WTC11 (cell line): ENCODE measurements at regions not wholly inside any gene's neighbourhood (a gene's known extent, or its start where the extent isn't known, plus 50 kb on each side); places are given as distances from the start of the nearest gene placed in this dataset.

Experiments used
- ATAC-seq: fragments of 200-7000 bp; cut with Tn5 transposase; 2 replicates; pipeline ENCODE4 v1.10.0; 2021; ENCODE audit warnings: mild to moderate bottlenecking, moderate library complexity
- CTCF ChIA-PET: fragments of 300-600 bp; sonication (Branson Sonifier 250); formaldehyde crosslinking; loops from one replicate; lab custom pipeline; 2021; ENCODE audit warnings: antibody characterized with exemption; lab: Charles Lee
- POLR2A ChIA-PET: fragments of 350-600 bp; sonication (Branson Sonifier 250); formaldehyde crosslinking; loops from one replicate; lab custom pipeline; 2021; ENCODE audit warnings: antibody characterized with exemption; lab: Charles Lee
- DNase-seq: peaks from one replicate; pipeline ENCODE4 v3.0.0; 2021; ENCODE audit warnings: low spot score
- H3K27ac Mint-ChIP-seq: 2 replicates; pipeline ENCODE4 v1.8.0; 2021; ENCODE audit warnings: mixed read lengths
- H3K27me3 Mint-ChIP-seq: 2 replicates; pipeline ENCODE4 v1.8.0; 2021; ENCODE audit warnings: low read depth, mild to moderate bottlenecking, moderate library complexity, mixed read lengths
- H3K36me3 Mint-ChIP-seq: 2 replicates; pipeline ENCODE4 v1.8.0; 2021; ENCODE audit warnings: mixed read lengths
- H3K4me1 Mint-ChIP-seq: 2 replicates; pipeline ENCODE4 v1.8.0; 2022; ENCODE audit warnings: mixed read lengths
- H3K4me3 Mint-ChIP-seq: 2 replicates; pipeline ENCODE4 v1.8.0; 2021; ENCODE audit warnings: mild to moderate bottlenecking, moderate library complexity, mixed read lengths
- H3K9me3 Mint-ChIP-seq: 2 replicates; pipeline ENCODE4 v1.8.0; 2021; ENCODE audit warnings: mixed read lengths
- ARID4B ChIP-seq: sonication (generic); formaldehyde crosslinking; IDR thresholded peaks from 2 replicates; pipeline ENCODE4 v1.8.0; 2023; ENCODE audit warnings: missing genetic modification reagents, mild to moderate bottlenecking, borderline replicate concordance
- CREB1 ChIP-seq: sonication (generic); formaldehyde crosslinking; IDR thresholded peaks from 2 replicates; pipeline ENCODE4 v1.8.0; 2023; ENCODE audit warnings: mild to moderate bottlenecking, missing genetic modification reagents
- CREM ChIP-seq: sonication (generic); formaldehyde crosslinking; IDR thresholded peaks from 2 replicates; pipeline ENCODE4 v1.8.1; 2022; ENCODE audit warnings: mild to moderate bottlenecking, missing genetic modification reagents, moderate library complexity
- ELF4 ChIP-seq: sonication (generic); formaldehyde crosslinking; IDR thresholded peaks from 2 replicates; pipeline ENCODE4 v1.8.1; 2022; ENCODE audit warnings: low read depth, mild to moderate bottlenecking, moderate library complexity, missing genetic modification reagents
- FOXJ3 ChIP-seq: sonication (generic); formaldehyde crosslinking; IDR thresholded peaks from 2 replicates; pipeline ENCODE4 v1.9.0; 2021; ENCODE audit warnings: missing genetic modification reagents, mild to moderate bottlenecking, borderline replicate concordance
- IRF2 ChIP-seq: sonication (generic); formaldehyde crosslinking; IDR thresholded peaks from 2 replicates; pipeline ENCODE4 v1.8.0; 2022; ENCODE audit warnings: low read depth, missing genetic modification reagents, borderline replicate concordance
- PRRX2 ChIP-seq: fragments of 250-450 bp; sonication (Bioruptor Pico); IDR thresholded peaks from 2 replicates; pipeline ENCODE4 v1.8.0; 2021; ENCODE audit warnings: mild to moderate bottlenecking
- SMAD3 ChIP-seq: sonication (generic); formaldehyde crosslinking; IDR thresholded peaks from 2 replicates; pipeline ENCODE4 v1.8.0; 2022; ENCODE audit warnings: missing genetic modification reagents, mild to moderate bottlenecking, borderline replicate concordance
- SMAD4 ChIP-seq: sonication (generic); formaldehyde crosslinking; IDR thresholded peaks from 2 replicates; pipeline ENCODE4 v1.8.0; 2022; ENCODE audit warnings: mild to moderate bottlenecking, missing genetic modification reagents
- SOX15 ChIP-seq: fragments of 250-450 bp; sonication (Bioruptor Pico); IDR thresholded peaks from 2 replicates; pipeline ENCODE4 v1.9.0; 2021; ENCODE audit warnings: mild to moderate bottlenecking
- TEAD1 ChIP-seq: sonication (generic); formaldehyde crosslinking; IDR thresholded peaks from 2 replicates; pipeline ENCODE4 v1.8.0; 2022; ENCODE audit warnings: mild to moderate bottlenecking, missing genetic modification reagents
- TP53 ChIP-seq: sonication (generic); formaldehyde crosslinking; IDR thresholded peaks from 2 replicates; pipeline ENCODE4 v1.8.1; 2023; ENCODE audit warnings: mild to moderate bottlenecking, missing genetic modification reagents
- ZMAT4 ChIP-seq: fragments of 250-450 bp; sonication (Bioruptor Pico); IDR thresholded peaks from 2 replicates; pipeline ENCODE4 v1.9.0; 2021; ENCODE audit warnings: mild to moderate bottlenecking
- TF ChIP-seq, protein P1 (sequence below): sonication (generic); formaldehyde crosslinking; IDR thresholded peaks from 2 replicates; pipeline ENCODE4 v1.8.0; 2022; ENCODE audit warnings: mild to moderate bottlenecking, missing genetic modification reagents
- TF ChIP-seq, protein P2 (sequence below): fragments of 200-600 bp; IDR thresholded peaks from 2 replicates; pipeline ENCODE4 v1.8.0; 2022; ENCODE audit warnings: antibody characterized with exemption
- TF ChIP-seq, protein P3 (sequence below): sonication (generic); formaldehyde crosslinking; IDR thresholded peaks from 2 replicates; pipeline ENCODE4 v1.8.1; 2022; ENCODE audit warnings: mild to moderate bottlenecking, moderate library complexity, missing genetic modification reagents
- TF ChIP-seq, protein P4 (sequence below): fragments of 250-450 bp; sonication (Bioruptor Pico); IDR thresholded peaks from 2 replicates; pipeline ENCODE4 v1.9.0; 2021; ENCODE audit warnings: mild to moderate bottlenecking, borderline replicate concordance
- TF ChIP-seq, protein P5 (sequence below): sonication (generic); formaldehyde crosslinking; IDR thresholded peaks from 2 replicates; pipeline ENCODE4 v1.8.1; 2022; ENCODE audit warnings: low read depth, mild to moderate bottlenecking, moderate library complexity, missing genetic modification reagents, borderline replicate concordance

GRCh38 chr21:24759348-24760075 is 847.8 kb downstream of the MRPL39 start:
- ChIA-PET CTCF (no interaction called here), POLR2A (no interaction called here)
- no peaks in the 10 kb centered on the region for H3K4me1 Mint-ChIP-seq
- TF ChIP-seq IRF2 (CRISPR knock-in tag) (no peak), SOX15 (CRISPR knock-in tag) (no peak), SMAD4 (CRISPR knock-in tag) (no peak), CREM (CRISPR knock-in tag) (no peak), FOXJ3 (CRISPR knock-in tag) (no peak), TP53 (no peak), ELF4 (CRISPR knock-in tag) (no peak), PRRX2 (CRISPR knock-in tag) (no peak), CREB1 (no peak), TEAD1 (CRISPR knock-in tag) (no peak), ARID4B (CRISPR knock-in tag) (no peak), ZMAT4 (CRISPR knock-in tag) (no peak), SMAD3 (CRISPR knock-in tag) (no peak)
- TF ChIP-seq, protein P1, sequence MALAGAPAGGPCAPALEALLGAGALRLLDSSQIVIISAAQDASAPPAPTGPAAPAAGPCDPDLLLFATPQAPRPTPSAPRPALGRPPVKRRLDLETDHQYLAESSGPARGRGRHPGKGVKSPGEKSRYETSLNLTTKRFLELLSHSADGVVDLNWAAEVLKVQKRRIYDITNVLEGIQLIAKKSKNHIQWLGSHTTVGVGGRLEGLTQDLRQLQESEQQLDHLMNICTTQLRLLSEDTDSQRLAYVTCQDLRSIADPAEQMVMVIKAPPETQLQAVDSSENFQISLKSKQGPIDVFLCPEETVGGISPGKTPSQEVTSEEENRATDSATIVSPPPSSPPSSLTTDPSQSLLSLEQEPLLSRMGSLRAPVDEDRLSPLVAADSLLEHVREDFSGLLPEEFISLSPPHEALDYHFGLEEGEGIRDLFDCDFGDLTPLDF (CRISPR knock-in tag), result no peak
- TF ChIP-seq, protein P2, sequence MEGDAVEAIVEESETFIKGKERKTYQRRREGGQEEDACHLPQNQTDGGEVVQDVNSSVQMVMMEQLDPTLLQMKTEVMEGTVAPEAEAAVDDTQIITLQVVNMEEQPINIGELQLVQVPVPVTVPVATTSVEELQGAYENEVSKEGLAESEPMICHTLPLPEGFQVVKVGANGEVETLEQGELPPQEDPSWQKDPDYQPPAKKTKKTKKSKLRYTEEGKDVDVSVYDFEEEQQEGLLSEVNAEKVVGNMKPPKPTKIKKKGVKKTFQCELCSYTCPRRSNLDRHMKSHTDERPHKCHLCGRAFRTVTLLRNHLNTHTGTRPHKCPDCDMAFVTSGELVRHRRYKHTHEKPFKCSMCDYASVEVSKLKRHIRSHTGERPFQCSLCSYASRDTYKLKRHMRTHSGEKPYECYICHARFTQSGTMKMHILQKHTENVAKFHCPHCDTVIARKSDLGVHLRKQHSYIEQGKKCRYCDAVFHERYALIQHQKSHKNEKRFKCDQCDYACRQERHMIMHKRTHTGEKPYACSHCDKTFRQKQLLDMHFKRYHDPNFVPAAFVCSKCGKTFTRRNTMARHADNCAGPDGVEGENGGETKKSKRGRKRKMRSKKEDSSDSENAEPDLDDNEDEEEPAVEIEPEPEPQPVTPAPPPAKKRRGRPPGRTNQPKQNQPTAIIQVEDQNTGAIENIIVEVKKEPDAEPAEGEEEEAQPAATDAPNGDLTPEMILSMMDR, result no peak
- TF ChIP-seq, protein P3, sequence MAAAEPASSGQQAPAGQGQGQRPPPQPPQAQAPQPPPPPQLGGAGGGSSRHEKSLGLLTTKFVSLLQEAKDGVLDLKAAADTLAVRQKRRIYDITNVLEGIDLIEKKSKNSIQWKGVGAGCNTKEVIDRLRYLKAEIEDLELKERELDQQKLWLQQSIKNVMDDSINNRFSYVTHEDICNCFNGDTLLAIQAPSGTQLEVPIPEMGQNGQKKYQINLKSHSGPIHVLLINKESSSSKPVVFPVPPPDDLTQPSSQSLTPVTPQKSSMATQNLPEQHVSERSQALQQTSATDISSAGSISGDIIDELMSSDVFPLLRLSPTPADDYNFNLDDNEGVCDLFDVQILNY (CRISPR knock-in tag), result no peak
- TF ChIP-seq, protein P4, sequence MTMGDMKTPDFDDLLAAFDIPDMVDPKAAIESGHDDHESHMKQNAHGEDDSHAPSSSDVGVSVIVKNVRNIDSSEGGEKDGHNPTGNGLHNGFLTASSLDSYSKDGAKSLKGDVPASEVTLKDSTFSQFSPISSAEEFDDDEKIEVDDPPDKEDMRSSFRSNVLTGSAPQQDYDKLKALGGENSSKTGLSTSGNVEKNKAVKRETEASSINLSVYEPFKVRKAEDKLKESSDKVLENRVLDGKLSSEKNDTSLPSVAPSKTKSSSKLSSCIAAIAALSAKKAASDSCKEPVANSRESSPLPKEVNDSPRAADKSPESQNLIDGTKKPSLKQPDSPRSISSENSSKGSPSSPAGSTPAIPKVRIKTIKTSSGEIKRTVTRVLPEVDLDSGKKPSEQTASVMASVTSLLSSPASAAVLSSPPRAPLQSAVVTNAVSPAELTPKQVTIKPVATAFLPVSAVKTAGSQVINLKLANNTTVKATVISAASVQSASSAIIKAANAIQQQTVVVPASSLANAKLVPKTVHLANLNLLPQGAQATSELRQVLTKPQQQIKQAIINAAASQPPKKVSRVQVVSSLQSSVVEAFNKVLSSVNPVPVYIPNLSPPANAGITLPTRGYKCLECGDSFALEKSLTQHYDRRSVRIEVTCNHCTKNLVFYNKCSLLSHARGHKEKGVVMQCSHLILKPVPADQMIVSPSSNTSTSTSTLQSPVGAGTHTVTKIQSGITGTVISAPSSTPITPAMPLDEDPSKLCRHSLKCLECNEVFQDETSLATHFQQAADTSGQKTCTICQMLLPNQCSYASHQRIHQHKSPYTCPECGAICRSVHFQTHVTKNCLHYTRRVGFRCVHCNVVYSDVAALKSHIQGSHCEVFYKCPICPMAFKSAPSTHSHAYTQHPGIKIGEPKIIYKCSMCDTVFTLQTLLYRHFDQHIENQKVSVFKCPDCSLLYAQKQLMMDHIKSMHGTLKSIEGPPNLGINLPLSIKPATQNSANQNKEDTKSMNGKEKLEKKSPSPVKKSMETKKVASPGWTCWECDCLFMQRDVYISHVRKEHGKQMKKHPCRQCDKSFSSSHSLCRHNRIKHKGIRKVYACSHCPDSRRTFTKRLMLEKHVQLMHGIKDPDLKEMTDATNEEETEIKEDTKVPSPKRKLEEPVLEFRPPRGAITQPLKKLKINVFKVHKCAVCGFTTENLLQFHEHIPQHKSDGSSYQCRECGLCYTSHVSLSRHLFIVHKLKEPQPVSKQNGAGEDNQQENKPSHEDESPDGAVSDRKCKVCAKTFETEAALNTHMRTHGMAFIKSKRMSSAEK (CRISPR knock-in tag), result no peak
- TF ChIP-seq, protein P5, sequence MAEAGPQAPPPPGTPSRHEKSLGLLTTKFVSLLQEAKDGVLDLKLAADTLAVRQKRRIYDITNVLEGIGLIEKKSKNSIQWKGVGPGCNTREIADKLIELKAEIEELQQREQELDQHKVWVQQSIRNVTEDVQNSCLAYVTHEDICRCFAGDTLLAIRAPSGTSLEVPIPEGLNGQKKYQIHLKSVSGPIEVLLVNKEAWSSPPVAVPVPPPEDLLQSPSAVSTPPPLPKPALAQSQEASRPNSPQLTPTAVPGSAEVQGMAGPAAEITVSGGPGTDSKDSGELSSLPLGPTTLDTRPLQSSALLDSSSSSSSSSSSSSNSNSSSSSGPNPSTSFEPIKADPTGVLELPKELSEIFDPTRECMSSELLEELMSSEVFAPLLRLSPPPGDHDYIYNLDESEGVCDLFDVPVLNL (CRISPR knock-in tag), result no peak
- DNase-seq (no peak), ATAC-seq (no peak)
- peaks cover 21% of the 10 kb centered on the region for H3K36me3 Mint-ChIP-seq
- H3K27ac Mint-ChIP-seq, result no peak overlapping the region
- peaks cover 43% of the 10 kb centered on the region for H3K9me3 Mint-ChIP-seq
- H3K4me3 Mint-ChIP-seq, result no peak overlapping the region
- H3K27me3 Mint-ChIP-seq, result peaks cover 3% of the 10 kb centered on the region; the same call in 1 of the 2 replicates
